ENCODE measurements at regions not wholly inside any gene's neighbourhood (a gene's known extent, or its start where the extent isn't known, plus 50 kb on each side); places are given as distances from the start of the nearest gene placed in this dataset.

DNA sequence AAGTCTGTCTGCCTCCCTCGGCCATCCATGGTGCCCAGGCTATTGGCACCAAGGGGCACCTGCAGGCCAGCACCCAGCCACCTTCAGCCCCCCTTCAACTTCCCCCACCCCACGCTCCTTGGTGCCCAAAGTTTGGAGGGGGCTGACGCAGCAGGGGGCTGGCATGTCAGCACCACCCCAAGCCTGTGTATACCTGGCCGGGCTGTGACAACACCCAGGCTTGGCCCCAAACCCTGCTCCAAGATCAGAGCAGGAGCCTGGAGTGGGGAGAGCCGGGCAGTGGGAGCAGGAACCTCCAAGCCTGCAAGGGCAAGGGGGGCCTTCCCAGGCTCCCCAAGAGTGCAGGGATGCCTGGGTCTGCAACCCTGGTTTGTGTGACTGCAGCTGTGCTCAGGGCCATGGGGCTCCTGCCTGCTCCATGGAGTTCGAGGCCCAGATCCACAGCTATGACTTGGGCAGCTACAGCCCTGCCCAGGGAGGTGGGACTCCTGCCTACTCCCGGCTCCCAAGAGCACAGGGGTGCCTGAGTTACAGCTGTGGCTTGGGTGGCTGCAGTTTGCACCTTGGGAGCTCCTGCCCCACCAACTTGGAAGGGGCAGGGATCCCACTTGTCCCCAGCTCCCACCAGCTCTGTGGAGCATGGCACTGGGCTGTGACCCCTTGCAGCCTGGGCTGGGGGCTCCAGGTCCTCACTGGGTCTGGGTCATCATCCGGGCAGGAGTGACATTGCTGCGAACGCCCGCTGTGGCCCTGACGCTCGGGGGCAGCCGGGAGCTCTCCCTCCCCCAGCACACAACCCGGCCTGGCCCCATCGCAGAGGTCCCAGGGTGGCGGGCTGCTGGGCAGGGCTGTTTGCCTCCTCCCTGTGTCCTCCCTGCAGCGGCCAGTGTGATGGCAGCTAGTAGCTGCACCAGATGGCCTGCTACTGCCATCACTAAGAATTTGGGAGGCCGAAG is 175.5 kb upstream of the SDK2 start:
- Histone ChIP-seq H3K4me3 (ENCODE audit: low read length) (no peak overlapping the region), H3K9ac (ENCODE audit: low read length) (no peak overlapping the region), H3F3A (ENCODE audit: insufficient read depth, low read length, poor library complexity, severe bottlenecking) (no peaks in the 10 kb centered on the region), H4K20me1 (ENCODE audit: insufficient read depth) (no peaks in the 10 kb centered on the region), H3K27me3 (ENCODE audit: insufficient read depth, low read depth, low read length) (no peaks in the 10 kb centered on the region), H3K79me2 (replicated peaks; ENCODE audit: insufficient read depth, low read length) (no peaks in the 10 kb centered on the region), H3K9me3 (ENCODE audit: low read length) (no peaks in the 10 kb centered on the region), H3K27ac (ENCODE audit: low read length) (no peak overlapping the region), H3K36me3 (ENCODE audit: insufficient read depth, low read length) (no peaks in the 10 kb centered on the region), H2AFZ (ENCODE audit: low read depth, low read length) (no peak overlapping the region), H3K4me2 (ENCODE audit: low read length) (no peak overlapping the region), H3K9me2 (ENCODE audit: insufficient read depth, low read length) (no peaks in the 10 kb centered on the region)
- TF ChIP-seq EP300 (conservative IDR thresholded peaks at IDR 0.05; ENCODE audit: poor library complexity, severe bottlenecking) (no peak), SMC3 (conservative IDR thresholded peaks at IDR 0.05; ENCODE audit: poor library complexity) (no peak), TAF1 (IDR thresholded peaks at IDR 0.05; ENCODE audit: low read depth) (no peak), POLR2AphosphoS5 (IDR thresholded peaks at IDR 0.05) (no peak), MXI1 (conservative IDR thresholded peaks at IDR 0.05; ENCODE audit: poor library complexity, severe bottlenecking) (no peak), RAD21 (conservative IDR thresholded peaks at IDR 0.05) (no peak), EZH2 (IDR thresholded peaks at IDR 0.05; ENCODE audit: borderline replicate concordance, insufficient read depth, low read length, poor library complexity, severe bottlenecking) (no peak)
- TF ChIP-seq, protein P1, sequence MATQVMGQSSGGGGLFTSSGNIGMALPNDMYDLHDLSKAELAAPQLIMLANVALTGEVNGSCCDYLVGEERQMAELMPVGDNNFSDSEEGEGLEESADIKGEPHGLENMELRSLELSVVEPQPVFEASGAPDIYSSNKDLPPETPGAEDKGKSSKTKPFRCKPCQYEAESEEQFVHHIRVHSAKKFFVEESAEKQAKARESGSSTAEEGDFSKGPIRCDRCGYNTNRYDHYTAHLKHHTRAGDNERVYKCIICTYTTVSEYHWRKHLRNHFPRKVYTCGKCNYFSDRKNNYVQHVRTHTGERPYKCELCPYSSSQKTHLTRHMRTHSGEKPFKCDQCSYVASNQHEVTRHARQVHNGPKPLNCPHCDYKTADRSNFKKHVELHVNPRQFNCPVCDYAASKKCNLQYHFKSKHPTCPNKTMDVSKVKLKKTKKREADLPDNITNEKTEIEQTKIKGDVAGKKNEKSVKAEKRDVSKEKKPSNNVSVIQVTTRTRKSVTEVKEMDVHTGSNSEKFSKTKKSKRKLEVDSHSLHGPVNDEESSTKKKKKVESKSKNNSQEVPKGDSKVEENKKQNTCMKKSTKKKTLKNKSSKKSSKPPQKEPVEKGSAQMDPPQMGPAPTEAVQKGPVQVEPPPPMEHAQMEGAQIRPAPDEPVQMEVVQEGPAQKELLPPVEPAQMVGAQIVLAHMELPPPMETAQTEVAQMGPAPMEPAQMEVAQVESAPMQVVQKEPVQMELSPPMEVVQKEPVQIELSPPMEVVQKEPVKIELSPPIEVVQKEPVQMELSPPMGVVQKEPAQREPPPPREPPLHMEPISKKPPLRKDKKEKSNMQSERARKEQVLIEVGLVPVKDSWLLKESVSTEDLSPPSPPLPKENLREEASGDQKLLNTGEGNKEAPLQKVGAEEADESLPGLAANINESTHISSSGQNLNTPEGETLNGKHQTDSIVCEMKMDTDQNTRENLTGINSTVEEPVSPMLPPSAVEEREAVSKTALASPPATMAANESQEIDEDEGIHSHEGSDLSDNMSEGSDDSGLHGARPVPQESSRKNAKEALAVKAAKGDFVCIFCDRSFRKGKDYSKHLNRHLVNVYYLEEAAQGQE (IDR thresholded peaks at IDR 0.05; ENCODE audit: borderline replicate concordance), result no peak
- TF ChIP-seq, protein P2, sequence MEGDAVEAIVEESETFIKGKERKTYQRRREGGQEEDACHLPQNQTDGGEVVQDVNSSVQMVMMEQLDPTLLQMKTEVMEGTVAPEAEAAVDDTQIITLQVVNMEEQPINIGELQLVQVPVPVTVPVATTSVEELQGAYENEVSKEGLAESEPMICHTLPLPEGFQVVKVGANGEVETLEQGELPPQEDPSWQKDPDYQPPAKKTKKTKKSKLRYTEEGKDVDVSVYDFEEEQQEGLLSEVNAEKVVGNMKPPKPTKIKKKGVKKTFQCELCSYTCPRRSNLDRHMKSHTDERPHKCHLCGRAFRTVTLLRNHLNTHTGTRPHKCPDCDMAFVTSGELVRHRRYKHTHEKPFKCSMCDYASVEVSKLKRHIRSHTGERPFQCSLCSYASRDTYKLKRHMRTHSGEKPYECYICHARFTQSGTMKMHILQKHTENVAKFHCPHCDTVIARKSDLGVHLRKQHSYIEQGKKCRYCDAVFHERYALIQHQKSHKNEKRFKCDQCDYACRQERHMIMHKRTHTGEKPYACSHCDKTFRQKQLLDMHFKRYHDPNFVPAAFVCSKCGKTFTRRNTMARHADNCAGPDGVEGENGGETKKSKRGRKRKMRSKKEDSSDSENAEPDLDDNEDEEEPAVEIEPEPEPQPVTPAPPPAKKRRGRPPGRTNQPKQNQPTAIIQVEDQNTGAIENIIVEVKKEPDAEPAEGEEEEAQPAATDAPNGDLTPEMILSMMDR (IDR thresholded peaks at IDR 0.05; ENCODE audit: poor library complexity, severe bottlenecking), result no peak

DNA sequence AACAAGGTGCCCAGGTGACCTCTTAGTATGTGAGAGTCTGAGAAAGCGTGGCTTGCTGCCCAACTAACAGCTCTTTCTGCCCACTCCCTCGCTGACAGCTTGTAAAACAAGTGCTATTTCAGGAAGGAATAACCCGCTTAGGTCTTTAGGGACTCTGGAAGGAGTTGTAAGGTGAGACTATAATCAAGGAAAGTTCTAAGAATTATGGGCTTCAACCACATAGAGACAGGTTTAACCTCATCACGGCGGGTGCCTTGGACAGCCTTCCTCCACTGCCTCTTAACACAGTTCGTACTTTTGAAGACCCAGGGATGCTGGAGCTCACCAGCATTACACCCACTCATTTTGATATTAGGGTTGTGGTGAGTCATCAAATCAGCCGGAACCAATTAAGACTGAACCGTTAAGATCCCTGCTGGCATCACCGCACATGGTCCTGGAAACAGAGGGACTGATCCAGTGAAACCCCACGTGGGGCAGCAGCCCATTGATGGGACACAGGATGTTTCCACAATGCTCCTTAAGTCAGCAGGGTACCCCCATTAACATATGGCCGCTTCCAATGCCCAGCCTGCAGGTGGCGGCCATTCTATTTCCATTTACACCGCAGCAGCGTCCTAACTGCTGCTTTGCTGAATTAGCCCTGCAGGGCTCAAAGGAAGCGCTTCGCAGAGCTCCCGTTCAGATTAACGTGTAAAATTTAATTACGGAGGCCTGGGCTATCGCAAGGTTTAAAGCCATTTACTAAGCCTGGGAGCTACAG is 176.6 kb upstream of the SDK2 start:
- no peaks in the 10 kb centered on the region for H3K9me3 ChIP-seq (ENCODE audit: low read length)
- H3F3A ChIP-seq (ENCODE audit: insufficient read depth, low read length, poor library complexity, severe bottlenecking), result no peaks in the 10 kb centered on the region
- H3K4me3 ChIP-seq (ENCODE audit: low read length), result no peak overlapping the region
- no peaks in the 10 kb centered on the region for H3K9me2 ChIP-seq (ENCODE audit: insufficient read depth, low read length)
- no peak overlapping the region for H3K9ac ChIP-seq (ENCODE audit: low read length)
- H3K79me2 ChIP-seq (replicated peaks; ENCODE audit: insufficient read depth, low read length), result no peaks in the 10 kb centered on the region
- TF ChIP-seq EP300 (conservative IDR thresholded peaks at IDR 0.05; ENCODE audit: poor library complexity, severe bottlenecking) (no peak), MXI1 (conservative IDR thresholded peaks at IDR 0.05; ENCODE audit: poor library complexity, severe bottlenecking) (no peak), TAF1 (IDR thresholded peaks at IDR 0.05; ENCODE audit: low read depth) (no peak), RAD21 (conservative IDR thresholded peaks at IDR 0.05) (peak; percentile 44), SMC3 (conservative IDR thresholded peaks at IDR 0.05; ENCODE audit: poor library complexity) (peak; percentile 36), POLR2AphosphoS5 (IDR thresholded peaks at IDR 0.05) (peak; percentile 49)
- TF ChIP-seq, protein P2 (IDR thresholded peaks at IDR 0.05; ENCODE audit: poor library complexity, severe bottlenecking), result peak; percentile 47
- TF ChIP-seq, protein P1 (IDR thresholded peaks at IDR 0.05; ENCODE audit: borderline replicate concordance), result no peak
- H3K36me3 ChIP-seq (ENCODE audit: insufficient read depth, low read length), result no peaks in the 10 kb centered on the region
- no peaks in the 10 kb centered on the region for H3K27me3 ChIP-seq (ENCODE audit: insufficient read depth, low read depth, low read length)
- H3K4me2 ChIP-seq (ENCODE audit: low read length), result no peak overlapping the region
- H4K20me1 ChIP-seq (ENCODE audit: insufficient read depth), result no peaks in the 10 kb centered on the region
- H2AFZ ChIP-seq (ENCODE audit: low read depth, low read length), result no peak overlapping the region
- no peak overlapping the region for H3K27ac ChIP-seq (ENCODE audit: low read length)

Measured in neural cell (in vitro differentiated cells).